ENCODE measurements at regions not wholly inside any gene's neighbourhood (a gene's known extent, or its start where the extent isn't known, plus 50 kb on each side); places are given as distances from the start of the nearest gene placed in this dataset.

- no peaks in the 10 kb centered on the region for H3K79me2 ChIP-seq (ENCODE audit: control insufficient read depth in 1 of 2, insufficient read depth in 2 of 2, low read length in 2 of 2)
- no peak overlapping the region for H2BK120ac ChIP-seq (replicated peaks; ENCODE audit: low read depth, low read length)
- H2BK5ac ChIP-seq (ENCODE audit: low read depth, low read length) = no peak overlapping the region
- 0 out of 2 replicates have a peak overlapping the region, but pooled peaks have one; percentile 68 for H2AFZ ChIP-seq (ENCODE audit: low read length)
- H3K4me3 ChIP-seq (ENCODE audit: extremely low read depth in 1 of 4, insufficient read depth in 2 of 4, low read depth in 3 of 4, low read length in 4 of 4) = no peak overlapping the region
- H3K79me1 ChIP-seq (ENCODE audit: low read depth, low read length) = no peaks in the 10 kb centered on the region
- ChIA-PET POLR2A (ENCODE audit: partially characterized antibody) (interaction anchor here (1.0 kb wide), 1 partner anchor 20 kb away, joined by 3 read pairs; no protein-coding TSS in a partner anchor), CTCF (ENCODE audit: partially characterized antibody) (interaction anchor here (0.7 to 0.8 kb wide), 2 partner anchors 11 to 20 kb away, joined by 3 to 4 read pairs; no protein-coding TSS in a partner anchor)
- no peaks in the 10 kb centered on the region for H3K27me3 ChIP-seq (replicated peaks in 1 of 4; ENCODE audit: control insufficient read depth in 3 of 4, extremely low read depth in 1 of 4, insufficient read depth in 3 of 4, low read length in 3 of 4)
- H3K4me1 ChIP-seq (replicated peaks in 1 of 4; ENCODE audit: control insufficient read depth in 3 of 4, insufficient read depth in 4 of 4, low read length in 3 of 4) = no peaks in the 10 kb centered on the region
- H2BK12ac ChIP-seq (ENCODE audit: low read depth, low read length) = no peak overlapping the region
- H2BK15ac ChIP-seq (ENCODE audit: low read length) = no peak overlapping the region
- H3K9me3 ChIP-seq (ENCODE audit: insufficient read depth in 2 of 2, low read depth in 1 of 2, low read length in 1 of 2) = no peaks in the 10 kb centered on the region
- no peak overlapping the region for H4K8ac ChIP-seq (ENCODE audit: extremely low read depth, insufficient read depth, low read length)
- no peak overlapping the region for H3K56ac ChIP-seq (replicated peaks; ENCODE audit: insufficient read length, low read depth, low read length)
- DNase-seq (ENCODE audit: low read depth in 1 of 2, low spot score in 2 of 2) = no peak
- H3K23me2 ChIP-seq (ENCODE audit: low read depth, low read length) = no peaks in the 10 kb centered on the region
- TF ChIP-seq CTBP2 (IDR thresholded peaks at IDR 0.05; ENCODE audit: borderline replicate concordance, insufficient read depth, insufficient read length, low read length) = no peak
- TF ChIP-seq RFX5 (IDR thresholded peaks at IDR 0.05; ENCODE audit: borderline replicate concordance, low read depth, low read length) = no peak
- no peak for TF ChIP-seq JUN (IDR thresholded peaks at IDR 0.05; ENCODE audit: low read depth, low read length)
- no peak for TF ChIP-seq TCF12 (IDR thresholded peaks at IDR 0.05; ENCODE audit: low read depth, low read length)
- TF ChIP-seq E2F6 (IDR thresholded peaks at IDR 0.05) = no peak
- no peak for TF ChIP-seq SIX5 (IDR thresholded peaks at IDR 0.05; ENCODE audit: low read depth, low read length)
- no peak for TF ChIP-seq BRCA1 (IDR thresholded peaks at IDR 0.05; ENCODE audit: low read depth, low read length)
- TF ChIP-seq SRF (IDR thresholded peaks at IDR 0.05; ENCODE audit: low read depth, low read length) = no peak
- no peak for TF ChIP-seq MAX (IDR thresholded peaks at IDR 0.05)
- no peak overlapping the region for H4K5ac ChIP-seq (ENCODE audit: insufficient read length, low read depth, low read length)
- FAIRE-seq = no peak
- 86% methylated on average over 3 of the region's 3 CpGs; no CpG with 5 or more reads in 1 of the 2 experiments for WGBS, 2 experiments (ENCODE audit: extremely low coverage in 1 of 2, insufficient coverage in 1 of 2, insufficient read length in 1 of 2, insufficient replicate concordance in 2 of 2, low coverage in 1 of 2, low lambda C conversion rate in 2 of 2, missing lambda C conversion rate in 1 of 2)
- no peaks in the 10 kb centered on the region for H3K36me3 ChIP-seq (ENCODE audit: control insufficient read depth in 2 of 4, insufficient read depth in 4 of 4, low read length in 3 of 4)
- no peak overlapping the region for H3K14ac ChIP-seq (ENCODE audit: insufficient read length)
- H4K20me1 ChIP-seq (replicated peaks in 1 of 2; ENCODE audit: control insufficient read depth in 1 of 2, insufficient read depth in 2 of 2, low read length in 2 of 2) = no peaks in the 10 kb centered on the region
- H3K4ac ChIP-seq (replicated peaks; ENCODE audit: insufficient read length, low read depth, low read length) = no peak overlapping the region
- no peak overlapping the region for H3K18ac ChIP-seq (ENCODE audit: extremely low read depth, low read length)
- H3K23ac ChIP-seq (ENCODE audit: insufficient read length) = no peak overlapping the region
- H2BK20ac ChIP-seq (ENCODE audit: low read length) = no peak overlapping the region
- no peak overlapping the region for H2AK5ac ChIP-seq (ENCODE audit: low read depth, low read length)
- no peak overlapping the region for H3K27ac ChIP-seq (ENCODE audit: low read depth, low read length)
- H3K4me2 ChIP-seq (ENCODE audit: insufficient read depth in 1 of 2, low read depth in 2 of 2, low read length in 2 of 2) = no peak overlapping the region
- no peak overlapping the region for H3K9ac ChIP-seq (replicated peaks in 1 of 4; ENCODE audit: extremely low read depth in 1 of 4, low read depth in 3 of 4, low read length in 3 of 4)
- no peak overlapping the region for H4K91ac ChIP-seq (replicated peaks; ENCODE audit: insufficient read length, low read length)
Measured at GRCh38 chr11:80827781-80828180, 1387.0 kb upstream of the TENM4 start.

All from H1 (cell line).